NB4 (cell line): ENCODE measurements at regions not wholly inside any gene's neighbourhood (a gene's known extent, or its start where the extent isn't known, plus 50 kb on each side); places are given as distances from the start of the nearest gene placed in this dataset.

ENCODE experiments used
- DNase-seq: peaks from one replicate; pipeline ENCODE4 v3.0.0; 2010; ENCODE audit warnings: low read depth
- H3K4me3 ChIP-seq: one replicate; pipeline ENCODE4 v1.5.1; 2011; ENCODE audit warnings: mild to moderate bottlenecking, low read depth, low read length, moderate library complexity
- MYC ChIP-seq: IDR thresholded peaks from 2 replicates; pipeline ENCODE4 v1.6.1; 2011; ENCODE audit warnings: low read depth, low read length
- POLR2A ChIP-seq: IDR thresholded peaks from 2 replicates; pipeline ENCODE4 v1.6.1; 2011; ENCODE audit warnings: mild to moderate bottlenecking; ENCODE audit not compliant: insufficient read length; ENCODE audit errors: extremely low read depth
- TF ChIP-seq, protein P1 (sequence below): IDR thresholded peaks from one replicate; pipeline ENCODE4 v1.5.1; 2012; ENCODE audit warnings: low read depth, low read length
- TF ChIP-seq, protein P2 (sequence below): IDR thresholded peaks from 2 replicates; pipeline ENCODE4 v1.6.1; 2011; ENCODE audit warnings: low read depth, low read length

DNA sequence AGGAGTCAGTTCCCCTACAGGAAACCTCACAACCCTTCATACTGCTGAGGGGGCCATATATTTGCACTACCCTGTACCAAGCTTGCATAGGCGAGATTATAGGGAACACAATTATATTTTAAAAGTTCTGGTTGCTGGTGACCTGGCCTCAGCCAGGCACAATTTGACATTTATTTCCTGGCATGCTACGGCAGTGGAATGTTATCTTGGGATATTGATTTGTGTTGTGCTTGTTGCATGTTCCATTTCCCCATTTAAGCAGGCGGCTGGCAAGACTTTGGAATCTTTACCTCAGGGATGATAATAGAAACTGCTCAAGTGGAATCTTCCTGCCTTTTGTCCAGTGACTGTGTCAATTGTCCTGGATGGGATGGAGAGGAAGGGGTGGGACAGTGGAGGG lies 67.0 kb upstream of the RPS23 start:
- TF ChIP-seq MYC (no peak), POLR2A (no peak)
- TF ChIP-seq, protein P1, sequence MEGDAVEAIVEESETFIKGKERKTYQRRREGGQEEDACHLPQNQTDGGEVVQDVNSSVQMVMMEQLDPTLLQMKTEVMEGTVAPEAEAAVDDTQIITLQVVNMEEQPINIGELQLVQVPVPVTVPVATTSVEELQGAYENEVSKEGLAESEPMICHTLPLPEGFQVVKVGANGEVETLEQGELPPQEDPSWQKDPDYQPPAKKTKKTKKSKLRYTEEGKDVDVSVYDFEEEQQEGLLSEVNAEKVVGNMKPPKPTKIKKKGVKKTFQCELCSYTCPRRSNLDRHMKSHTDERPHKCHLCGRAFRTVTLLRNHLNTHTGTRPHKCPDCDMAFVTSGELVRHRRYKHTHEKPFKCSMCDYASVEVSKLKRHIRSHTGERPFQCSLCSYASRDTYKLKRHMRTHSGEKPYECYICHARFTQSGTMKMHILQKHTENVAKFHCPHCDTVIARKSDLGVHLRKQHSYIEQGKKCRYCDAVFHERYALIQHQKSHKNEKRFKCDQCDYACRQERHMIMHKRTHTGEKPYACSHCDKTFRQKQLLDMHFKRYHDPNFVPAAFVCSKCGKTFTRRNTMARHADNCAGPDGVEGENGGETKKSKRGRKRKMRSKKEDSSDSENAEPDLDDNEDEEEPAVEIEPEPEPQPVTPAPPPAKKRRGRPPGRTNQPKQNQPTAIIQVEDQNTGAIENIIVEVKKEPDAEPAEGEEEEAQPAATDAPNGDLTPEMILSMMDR, result no peak
- TF ChIP-seq, protein P2, sequence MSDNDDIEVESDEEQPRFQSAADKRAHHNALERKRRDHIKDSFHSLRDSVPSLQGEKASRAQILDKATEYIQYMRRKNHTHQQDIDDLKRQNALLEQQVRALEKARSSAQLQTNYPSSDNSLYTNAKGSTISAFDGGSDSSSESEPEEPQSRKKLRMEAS, result no peak
- DNase-seq, result no peak
- H3K4me3 ChIP-seq, result no peak overlapping the region

DNA sequence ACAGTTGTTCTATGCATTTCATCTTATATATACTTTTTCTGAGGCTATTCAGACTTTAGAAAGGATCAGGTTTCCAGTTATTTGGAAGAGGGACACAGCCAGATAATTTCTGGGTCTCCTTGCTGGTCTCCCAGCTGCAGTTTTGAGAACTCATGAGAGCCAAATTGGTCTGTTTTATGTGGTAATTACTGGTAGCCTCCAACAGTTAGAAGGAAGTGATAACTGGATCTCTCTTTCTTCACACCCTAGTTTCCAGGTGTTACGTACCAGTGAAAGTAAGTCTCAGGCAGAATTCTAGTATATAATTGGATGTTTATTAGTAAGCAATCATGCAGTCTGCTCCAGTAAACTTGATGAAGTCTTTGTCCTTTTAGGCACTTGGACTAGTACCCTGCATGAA lies 63.2 kb upstream of the RPS23 start:
- H3K4me3 ChIP-seq, result no peak overlapping the region
- no peak for DNase-seq
- TF ChIP-seq, protein P1, result no peak
- TF ChIP-seq POLR2A (no peak), MYC (no peak)
- TF ChIP-seq, protein P2, result no peak

DNA sequence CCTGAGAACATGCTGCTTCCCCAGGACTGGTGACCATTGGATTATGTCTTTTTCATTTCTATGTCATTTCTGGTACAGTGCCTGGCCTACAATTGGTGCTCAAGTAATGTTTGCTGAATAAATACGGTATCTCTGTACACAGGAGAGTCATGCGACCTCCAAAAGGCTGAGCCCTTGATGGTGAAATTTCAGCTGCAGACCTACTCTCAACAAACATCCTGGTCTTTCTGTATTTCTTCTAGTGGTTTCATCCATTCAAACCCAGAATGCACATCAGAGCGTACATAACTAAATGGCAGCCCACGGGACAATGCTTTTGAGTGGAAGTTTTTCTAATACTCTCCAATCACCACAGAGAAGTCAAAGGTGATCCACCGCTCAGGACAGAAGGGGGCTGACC lies 62.6 kb upstream of the RPS23 start:
- TF ChIP-seq, protein P1, result no peak
- no peak for TF ChIP-seq POLR2A
- TF ChIP-seq MYC, result no peak
- TF ChIP-seq, protein P2, result no peak
- no peak overlapping the region for H3K4me3 ChIP-seq
- no peak for DNase-seq

DNA sequence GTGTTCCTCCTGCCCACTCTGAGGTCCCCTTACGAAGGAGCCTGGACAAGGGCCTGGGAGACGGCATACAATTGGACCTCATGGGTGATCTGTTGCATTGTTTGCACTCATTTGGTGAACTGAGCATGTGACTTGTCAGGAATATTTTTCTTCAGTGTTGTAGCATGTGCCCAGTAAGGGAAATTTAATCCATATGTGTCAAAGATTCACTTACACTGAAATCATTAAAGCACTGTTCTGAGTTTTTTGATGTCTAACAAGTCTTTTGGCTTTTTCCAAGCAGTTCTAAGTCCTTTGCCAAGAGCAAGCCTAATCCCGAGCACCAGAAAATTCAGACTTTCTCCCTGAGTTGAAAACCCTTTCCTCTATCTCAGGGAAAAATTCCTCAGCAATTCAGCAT lies 61.6 kb upstream of the RPS23 start:
- no peak for DNase-seq
- no peak overlapping the region for H3K4me3 ChIP-seq
- TF ChIP-seq POLR2A (no peak), MYC (no peak)
- TF ChIP-seq, protein P2, result no peak
- TF ChIP-seq, protein P1, result no peak

DNA sequence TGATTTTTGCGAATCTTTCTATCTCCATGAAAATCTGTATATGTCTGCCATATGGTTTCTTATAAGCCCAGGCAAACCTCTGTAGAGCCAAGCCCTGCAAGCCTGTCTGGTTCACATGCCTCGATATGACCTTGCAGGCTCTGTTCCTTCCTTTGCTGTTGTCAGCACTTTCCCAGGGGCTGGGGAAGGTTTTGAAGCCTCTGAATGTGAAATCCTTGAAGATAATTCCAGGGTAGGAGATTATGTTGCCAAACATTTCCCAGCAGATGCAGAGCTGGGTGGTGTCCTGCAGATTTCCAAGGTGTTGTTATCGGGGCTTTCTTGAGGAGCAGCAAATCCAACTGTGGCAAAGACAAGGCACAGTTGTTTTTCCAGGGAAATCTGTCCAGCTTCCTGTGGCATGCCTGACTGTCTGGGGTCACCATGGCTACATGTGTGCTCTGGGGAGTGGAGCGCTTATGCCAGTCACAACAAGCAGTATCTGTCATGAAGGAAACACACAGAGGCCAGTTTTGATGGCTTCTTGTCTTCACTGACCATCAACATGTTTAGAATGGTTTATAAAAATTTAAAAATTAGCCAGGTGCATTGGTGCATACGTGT lies 60.7 kb upstream of the RPS23 start:
- no peak for DNase-seq
- no peak for TF ChIP-seq MYC
- TF ChIP-seq, protein P2, result no peak
- TF ChIP-seq, protein P1, result no peak
- no peak for TF ChIP-seq POLR2A
- no peak overlapping the region for H3K4me3 ChIP-seq
